K562 (cell line): ENCODE measurements at regions not wholly inside any gene's neighbourhood (a gene's known extent, or its start where the extent isn't known, plus 50 kb on each side); places are given as distances from the start of the nearest gene placed in this dataset.

Experiments
- ATAC-seq: fragments of 200-7000 bp; cut with Tn5 transposase; 3 replicates; pipeline ENCODE4 v1.9.1; 2020; ENCODE audit warnings: moderate library complexity
- BruUV-seq: library from RNA; stranded (reverse); fragments of 400-500 nt; replicated peaks from 2 replicates; lab custom pipeline; 2021; lab: Mats Ljungman, UMichigan
- CTCF ChIA-PET: fragments of 300-600 bp; formaldehyde crosslinking; extraction: SDS; loops from one replicate; lab custom pipeline; 2021; ENCODE audit warnings: low intra/inter-chr PET ratio; lab: Yijun Ruan, JAX
- POLR2A ChIA-PET: fragments of 300-600, 350-650 bp; sonication (Branson Sonifier 250); formaldehyde crosslinking; extraction: SDS; loops from one replicate; lab custom pipeline; 2021; ENCODE audit warnings: antibody characterized with exemption, inconsistent platforms; lab: Yijun Ruan, JAX
- DNase-seq, 4 experiments: peaks; one replicate each; pipeline versions ENCODE4 v3.0.0 to v3.0.0-alpha.2; 2011 to 2018; ENCODE audit warnings: low spot score in 3 of 4, mixed read lengths in 3 of 4; ENCODE audit errors: extremely low read depth in 1 of 4
- FAIRE-seq: peaks from 2 replicates; lab custom pipeline; 2011; peaks lifted over from hg19 to GRCh38; lab: Jason Lieb, UNC
- H2AFZ ChIP-seq: 2 replicates; pipeline ENCODE4 v1.6.0; 2011; ENCODE audit warnings: low read depth, low read length, control low read depth, inconsistent platforms
- H3K27ac ChIP-seq: fragments of 200-600 bp; 3 replicates; pipeline ENCODE4 v1.8.0; 2011; ENCODE audit warnings: low read depth, mild to moderate bottlenecking, control low read depth, inconsistent platforms, low read length, moderate library complexity, mixed read lengths; ENCODE audit errors: extremely low read depth
- H3K27me3 ChIP-seq, 2 experiments: fragments of 300-600 bp in 1 of 2; 2 replicates in 1 of 2; 3 replicates in 1 of 2; pipeline versions ENCODE4 v1.6.0 to v1.8.0; 2011; ENCODE audit warnings: inconsistent platforms in 2 of 2, low read length in 2 of 2, mild to moderate bottlenecking in 1 of 2, mixed read lengths in 1 of 2, moderate library complexity in 1 of 2; ENCODE audit not compliant: control insufficient read depth in 2 of 2, insufficient read depth in 2 of 2
- H3K36me3 ChIP-seq: fragments of 300-600 bp; 3 replicates; pipeline ENCODE4 v1.8.0; 2011; ENCODE audit warnings: mild to moderate bottlenecking, low read length, inconsistent platforms; ENCODE audit not compliant: control insufficient read depth, insufficient read depth
- H3K4me1 ChIP-seq, 2 experiments: fragments of 200-600 bp in 1 of 2; replicated peaks in 1 of 2; 2 replicates in 1 of 2; 3 replicates in 1 of 2; pipeline versions ENCODE4 v1.5.1 to v1.8.0; 2011; ENCODE audit warnings: inconsistent platforms in 2 of 2, low read length in 2 of 2, mild to moderate bottlenecking in 1 of 2, mixed read lengths in 1 of 2, moderate library complexity in 1 of 2; ENCODE audit not compliant: control insufficient read depth in 2 of 2, insufficient read depth in 2 of 2
- H3K4me2 ChIP-seq: 2 replicates; pipeline ENCODE4 v1.6.1; 2011; ENCODE audit warnings: low read length, control low read depth, inconsistent platforms, mixed read lengths; ENCODE audit not compliant: insufficient read depth
- H3K4me3 ChIP-seq: fragments of 200-600 bp; sonication (generic), shearing (Covaris generic); 2 replicates; pipeline ENCODE4 v1.5.1; 2016; ENCODE audit warnings: control low read depth, inconsistent platforms
- H3K79me2 ChIP-seq: fragments of 200-600 bp; 3 replicates; pipeline ENCODE4 v1.8.0; 2011; ENCODE audit warnings: low read length, inconsistent platforms; ENCODE audit not compliant: control insufficient read depth, insufficient read depth
- H3K9ac ChIP-seq, 2 experiments: 2 replicates each; pipeline versions ENCODE4 v1.6.0 to v1.6.1; 2011; ENCODE audit warnings: low read depth in 2 of 2, low read length in 2 of 2, control low read depth in 1 of 2, inconsistent platforms in 1 of 2, mild to moderate bottlenecking in 1 of 2, mixed read lengths in 1 of 2; ENCODE audit not compliant: insufficient read depth in 1 of 2
- H3K9me1 ChIP-seq: one replicate; pipeline ENCODE4 v1.6.0; 2011; ENCODE audit warnings: inconsistent platforms, mild to moderate bottlenecking, low read length, moderate library complexity; ENCODE audit not compliant: control insufficient read depth, insufficient read depth
- H3K9me3 ChIP-seq: replicated peaks from 2 replicates; pipeline ENCODE4 v1.5.1; 2011; ENCODE audit warnings: low read depth, low read length, inconsistent platforms; ENCODE audit not compliant: control insufficient read depth, insufficient read depth
- H4K20me1 ChIP-seq: replicated peaks from 2 replicates; pipeline ENCODE4 v1.6.1; 2011; ENCODE audit warnings: low read length, inconsistent platforms, mixed read lengths; ENCODE audit not compliant: control insufficient read depth, insufficient read depth
- CAMTA2 ChIP-seq: fragments of 250-450 bp; sonication (Bioruptor Pico); conservative IDR thresholded peaks from 2 replicates; pipeline ENCODE4 v1.5.1; 2022
- RBM22 ChIP-seq: fragments of 200-400 bp; formaldehyde crosslinking; IDR thresholded peaks from 2 replicates; pipeline ENCODE4 v1.6.1; 2018; ENCODE audit warnings: low read length, low read depth; ENCODE audit not compliant: poor library complexity, severe bottlenecking
- SIN3B ChIP-seq: fragments of 450-650 bp; IDR thresholded peaks from 2 replicates; pipeline ENCODE4 v1.6.1; 2017; ENCODE audit warnings: low read depth, mild to moderate bottlenecking, moderate library complexity
- ZNF354B ChIP-seq: fragments of 250-450 bp; sonication (Bioruptor Pico); IDR thresholded peaks from 2 replicates; pipeline ENCODE4 v1.4.0; 2020
- ZNF778 ChIP-seq: fragments of 450-650 bp; formaldehyde crosslinking; IDR thresholded peaks from 2 replicates; pipeline ENCODE4 v1.4.0; 2020; ENCODE audit warnings: mild to moderate bottlenecking, moderate library complexity
- WGBS: fragments of 100-300 bp; shearing (Covaris generic); methylation state at CpG from one replicate; pipeline ENCODE4 v1.1.6; 2016; ENCODE audit warnings: low coverage, mixed read lengths; ENCODE audit not compliant: insufficient coverage; ENCODE audit errors: missing lambda C conversion rate; 5-methylcytosine and 5-hydroxymethylcytosine counted together
- in situ Hi-C: fragments of 300-500 bp; cut with MboI; formaldehyde crosslinking; loops from 4 replicates; pipeline ENCODE4 v1.15.0; 2018; ENCODE audit warnings: inconsistent platforms, mixed read lengths
- intact Hi-C: fragments of 100-400 bp; cut with micrococcal nuclease; formaldehyde crosslinking; loops from 2 replicates; pipeline ENCODE4 v1.14.2; 2022
- TF ChIP-seq, protein P1 (sequence below): IDR thresholded peaks from 3 replicates; pipeline ENCODE4 v1.6.1; 2011; ENCODE audit warnings: borderline replicate concordance, mild to moderate bottlenecking, moderate library complexity; ENCODE audit not compliant: insufficient read length; ENCODE audit errors: extremely low read depth
- TF ChIP-seq, protein P2 (sequence below): sonication (generic); formaldehyde crosslinking; IDR thresholded peaks from 2 replicates; pipeline ENCODE4 v1.8.0; 2022; ENCODE audit warnings: missing genetic modification reagents, mild to moderate bottlenecking, borderline replicate concordance
- TF ChIP-seq, protein P3 (sequence below), 3 experiments: fragments of 200-800 bp in 1 of 3; fragments of 250-450 bp in 1 of 3; fragments of 450-650 bp in 1 of 3; sonication (Bioruptor Pico) in 1 of 3; sonication (Bioruptor generic) in 1 of 3; formaldehyde crosslinking in 1 of 3; IDR thresholded peaks; 2 replicates each; pipeline versions ENCODE4 v1.6.1 to v1.8.0; 2016 to 2022; ENCODE audit warnings: mild to moderate bottlenecking in 2 of 3, missing genetic modification characterization in 2 of 3, missing compliant biosample characterization in 1 of 3, moderate library complexity in 1 of 3
- TF ChIP-seq, protein P4 (sequence below): fragments of 250-450 bp; sonication (Bioruptor Pico); IDR thresholded peaks from 2 replicates; pipeline ENCODE4 v1.4.0; 2020

DNA sequence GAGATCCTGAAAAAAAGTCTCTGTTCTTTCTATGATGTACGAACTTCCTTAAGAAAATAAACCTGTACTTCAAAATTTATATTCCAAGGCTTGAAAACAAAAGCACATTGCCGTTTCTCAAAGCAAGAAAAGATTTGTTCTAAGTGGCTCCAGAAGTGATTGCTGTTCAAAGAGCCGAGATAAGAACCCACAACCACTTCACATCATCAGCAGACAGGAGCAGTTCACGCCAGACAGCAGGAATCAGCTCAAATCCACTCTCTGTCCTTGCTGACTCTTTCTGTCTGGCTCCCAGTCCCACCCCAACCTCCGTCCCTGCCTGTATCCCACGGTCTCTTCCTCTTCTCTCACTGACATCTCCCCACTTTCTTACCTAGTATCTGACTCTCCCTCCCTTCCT lies 85.0 kb upstream of the MYOCD start (continued):
- TF ChIP-seq, protein P1, sequence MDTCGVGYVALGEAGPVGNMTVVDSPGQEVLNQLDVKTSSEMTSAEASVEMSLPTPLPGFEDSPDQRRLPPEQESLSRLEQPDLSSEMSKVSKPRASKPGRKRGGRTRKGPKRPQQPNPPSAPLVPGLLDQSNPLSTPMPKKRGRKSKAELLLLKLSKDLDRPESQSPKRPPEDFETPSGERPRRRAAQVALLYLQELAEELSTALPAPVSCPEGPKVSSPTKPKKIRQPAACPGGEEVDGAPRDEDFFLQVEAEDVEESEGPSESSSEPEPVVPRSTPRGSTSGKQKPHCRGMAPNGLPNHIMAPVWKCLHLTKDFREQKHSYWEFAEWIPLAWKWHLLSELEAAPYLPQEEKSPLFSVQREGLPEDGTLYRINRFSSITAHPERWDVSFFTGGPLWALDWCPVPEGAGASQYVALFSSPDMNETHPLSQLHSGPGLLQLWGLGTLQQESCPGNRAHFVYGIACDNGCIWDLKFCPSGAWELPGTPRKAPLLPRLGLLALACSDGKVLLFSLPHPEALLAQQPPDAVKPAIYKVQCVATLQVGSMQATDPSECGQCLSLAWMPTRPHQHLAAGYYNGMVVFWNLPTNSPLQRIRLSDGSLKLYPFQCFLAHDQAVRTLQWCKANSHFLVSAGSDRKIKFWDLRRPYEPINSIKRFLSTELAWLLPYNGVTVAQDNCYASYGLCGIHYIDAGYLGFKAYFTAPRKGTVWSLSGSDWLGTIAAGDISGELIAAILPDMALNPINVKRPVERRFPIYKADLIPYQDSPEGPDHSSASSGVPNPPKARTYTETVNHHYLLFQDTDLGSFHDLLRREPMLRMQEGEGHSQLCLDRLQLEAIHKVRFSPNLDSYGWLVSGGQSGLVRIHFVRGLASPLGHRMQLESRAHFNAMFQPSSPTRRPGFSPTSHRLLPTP = no peak
- TF ChIP-seq, all 486 proteins: peak for 0

DNA sequence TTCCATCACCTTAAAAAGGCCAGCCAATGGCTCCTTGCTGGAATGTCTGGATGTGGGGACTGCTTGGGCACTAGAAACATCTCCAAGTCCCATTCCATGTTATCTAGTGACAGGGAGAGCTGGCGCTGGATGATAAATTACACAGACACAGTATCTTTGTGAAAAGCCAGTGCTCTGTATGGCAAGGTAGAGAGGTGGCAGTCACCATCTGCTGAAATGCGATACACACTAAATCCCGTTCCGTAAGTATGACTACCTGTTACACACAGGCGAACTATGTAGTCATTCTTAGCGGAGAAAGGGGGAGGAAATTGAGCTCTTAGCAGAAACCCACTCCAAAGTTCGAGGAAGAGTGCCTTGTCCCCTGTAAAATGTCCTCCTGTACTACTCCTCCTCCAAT lies 81.0 kb upstream of the MYOCD start:
- ChIA-PET CTCF (no interaction called here), POLR2A (no interaction called here)
- H3K27me3 ChIP-seq = no peaks in the 10 kb centered on the region
- DNase-seq (no peak), ATAC-seq (no peak), FAIRE-seq (no peak)
- no peak overlapping the region for H2AFZ ChIP-seq
- H3K9me1 ChIP-seq = no peaks in the 10 kb centered on the region
- no peak overlapping the region for H3K9ac ChIP-seq
- H3K4me1 ChIP-seq = no peaks in the 10 kb centered on the region
- intact Hi-C loops = no loop called here
- H4K20me1 ChIP-seq = no peaks in the 10 kb centered on the region
- TF ChIP-seq, protein P2, sequence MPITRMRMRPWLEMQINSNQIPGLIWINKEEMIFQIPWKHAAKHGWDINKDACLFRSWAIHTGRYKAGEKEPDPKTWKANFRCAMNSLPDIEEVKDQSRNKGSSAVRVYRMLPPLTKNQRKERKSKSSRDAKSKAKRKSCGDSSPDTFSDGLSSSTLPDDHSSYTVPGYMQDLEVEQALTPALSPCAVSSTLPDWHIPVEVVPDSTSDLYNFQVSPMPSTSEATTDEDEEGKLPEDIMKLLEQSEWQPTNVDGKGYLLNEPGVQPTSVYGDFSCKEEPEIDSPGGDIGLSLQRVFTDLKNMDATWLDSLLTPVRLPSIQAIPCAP (CRISPR knock-in tag) = no peak
- TF ChIP-seq SIN3B (no peak), ZNF778 (CRISPR knock-in tag) (no peak), CAMTA2 (no peak), ZNF354B (CRISPR knock-in tag) (no peak), RBM22 (no peak)
- TF ChIP-seq, protein P3, sequence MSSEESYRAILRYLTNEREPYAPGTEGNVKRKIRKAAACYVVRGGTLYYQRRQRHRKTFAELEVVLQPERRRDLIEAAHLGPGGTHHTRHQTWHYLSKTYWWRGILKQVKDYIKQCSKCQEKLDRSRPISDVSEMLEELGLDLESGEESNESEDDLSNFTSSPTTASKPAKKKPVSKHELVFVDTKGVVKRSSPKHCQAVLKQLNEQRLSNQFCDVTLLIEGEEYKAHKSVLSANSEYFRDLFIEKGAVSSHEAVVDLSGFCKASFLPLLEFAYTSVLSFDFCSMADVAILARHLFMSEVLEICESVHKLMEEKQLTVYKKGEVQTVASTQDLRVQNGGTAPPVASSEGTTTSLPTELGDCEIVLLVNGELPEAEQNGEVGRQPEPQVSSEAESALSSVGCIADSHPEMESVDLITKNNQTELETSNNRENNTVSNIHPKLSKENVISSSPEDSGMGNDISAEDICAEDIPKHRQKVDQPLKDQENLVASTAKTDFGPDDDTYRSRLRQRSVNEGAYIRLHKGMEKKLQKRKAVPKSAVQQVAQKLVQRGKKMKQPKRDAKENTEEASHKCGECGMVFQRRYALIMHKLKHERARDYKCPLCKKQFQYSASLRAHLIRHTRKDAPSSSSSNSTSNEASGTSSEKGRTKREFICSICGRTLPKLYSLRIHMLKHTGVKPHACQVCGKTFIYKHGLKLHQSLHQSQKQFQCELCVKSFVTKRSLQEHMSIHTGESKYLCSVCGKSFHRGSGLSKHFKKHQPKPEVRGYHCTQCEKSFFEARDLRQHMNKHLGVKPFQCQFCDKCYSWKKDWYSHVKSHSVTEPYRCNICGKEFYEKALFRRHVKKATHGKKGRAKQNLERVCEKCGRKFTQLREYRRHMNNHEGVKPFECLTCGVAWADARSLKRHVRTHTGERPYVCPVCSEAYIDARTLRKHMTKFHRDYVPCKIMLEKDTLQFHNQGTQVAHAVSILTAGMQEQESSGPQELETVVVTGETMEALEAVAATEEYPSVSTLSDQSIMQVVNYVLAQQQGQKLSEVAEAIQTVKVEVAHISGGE (CRISPR knock-in tag; IDR thresholded peaks at IDR 0.05) = no peak
- TF ChIP-seq, protein P4, sequence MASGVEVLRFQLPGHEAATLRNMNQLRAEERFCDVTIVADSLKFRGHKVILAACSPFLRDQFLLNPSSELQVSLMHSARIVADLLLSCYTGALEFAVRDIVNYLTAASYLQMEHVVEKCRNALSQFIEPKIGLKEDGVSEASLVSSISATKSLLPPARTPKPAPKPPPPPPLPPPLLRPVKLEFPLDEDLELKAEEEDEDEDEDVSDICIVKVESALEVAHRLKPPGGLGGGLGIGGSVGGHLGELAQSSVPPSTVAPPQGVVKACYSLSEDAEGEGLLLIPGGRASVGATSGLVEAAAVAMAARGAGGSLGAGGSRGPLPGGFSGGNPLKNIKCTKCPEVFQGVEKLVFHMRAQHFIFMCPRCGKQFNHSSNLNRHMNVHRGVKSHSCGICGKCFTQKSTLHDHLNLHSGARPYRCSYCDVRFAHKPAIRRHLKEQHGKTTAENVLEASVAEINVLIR = no peak
- H3K27ac ChIP-seq = no peak overlapping the region
- BruUV-seq = no TSS peak
- H3K4me3 ChIP-seq = no peak overlapping the region
- no peaks in the 10 kb centered on the region for H3K36me3 ChIP-seq
- no peak overlapping the region for H3K4me2 ChIP-seq
- in situ Hi-C loops = no loop called here
- H3K9me3 ChIP-seq = no peaks in the 10 kb centered on the region
- no peaks in the 10 kb centered on the region for H3K79me2 ChIP-seq
- 0% methylated on average over 1 of the region's 7 CpGs for WGBS
